ENCODE measurements at regions not wholly inside any gene's neighbourhood (a gene's known extent, or its start where the extent isn't known, plus 50 kb on each side); places are given as distances from the start of the nearest gene placed in this dataset.

- TF ChIP-seq EP300 (IDR thresholded peaks at IDR 0.05) (no peak), POLR2A (IDR thresholded peaks at IDR 0.05; ENCODE audit: low read depth) (no peak), CTCF (IDR thresholded peaks at IDR 0.05) (no peak), POLR2AphosphoS5 (IDR thresholded peaks at IDR 0.05) (no peak)
Measured at GRCh38 chr5:112006721-112007120, 249.7 kb upstream of the NREP start.
